ENCODE measurements at regions not wholly inside any gene's neighbourhood (a gene's known extent, or its start where the extent isn't known, plus 50 kb on each side); places are given as distances from the start of the nearest gene placed in this dataset.

- TF ChIP-seq EZH2 (IDR thresholded peaks at IDR 0.05; ENCODE audit: borderline replicate concordance, low read depth, low read length, severe bottlenecking) (no peak), CTCF (IDR thresholded peaks at IDR 0.05; ENCODE audit: extremely low read depth in 1 of 2, insufficient read depth in 1 of 2, low read depth in 1 of 2, low read length in 2 of 2) (no peak), POLR2A (IDR thresholded peaks at IDR 0.05; ENCODE audit: low read depth, low read length) (no peak)
Observed at GRCh38 chr2:156903335-156903734, 354.2 kb upstream of the GALNT5 start.

Measured in endothelial cell of umbilical vein (primary cell).